Gastroesophageal sphincter (tissue), 3 donors: ENCODE measurements at regions not wholly inside any gene's neighbourhood (a gene's known extent, or its start where the extent isn't known, plus 50 kb on each side); places are given as distances from the start of the nearest gene placed in this dataset.

Source experiments
- EP300 ChIP-seq: sonication (generic); formaldehyde crosslinking; IDR thresholded peaks from one replicate; pipeline ENCODE4 v1.6.1; 2017; ENCODE audit warnings: antibody characterized with exemption, mild to moderate bottlenecking
- POLR2A ChIP-seq, 2 donors: fragments of 450-650 bp; IDR thresholded peaks; one replicate each; pipeline ENCODE4 v1.6.1; 2017; ENCODE audit warnings: antibody characterized with exemption in 2 of 2, mild to moderate bottlenecking in 2 of 2, moderate library complexity in 1 of 2
- POLR2AphosphoS5 ChIP-seq: sonication (generic); formaldehyde crosslinking; IDR thresholded peaks from one replicate; pipeline ENCODE4 v1.6.1; 2017; ENCODE audit warnings: antibody characterized with exemption
- TF ChIP-seq, protein P1 (sequence below), 4 experiments: fragments of 200-600 bp in 2 of 4; fragments of 450-650 bp in 2 of 4; sonication (generic) in 1 of 4; IDR thresholded peaks; one replicate each; pipeline ENCODE4 v1.5.1; 2017 to 2019; ENCODE audit warnings: antibody characterized with exemption in 4 of 4, mild to moderate bottlenecking in 2 of 4, moderate library complexity in 2 of 4

DNA sequence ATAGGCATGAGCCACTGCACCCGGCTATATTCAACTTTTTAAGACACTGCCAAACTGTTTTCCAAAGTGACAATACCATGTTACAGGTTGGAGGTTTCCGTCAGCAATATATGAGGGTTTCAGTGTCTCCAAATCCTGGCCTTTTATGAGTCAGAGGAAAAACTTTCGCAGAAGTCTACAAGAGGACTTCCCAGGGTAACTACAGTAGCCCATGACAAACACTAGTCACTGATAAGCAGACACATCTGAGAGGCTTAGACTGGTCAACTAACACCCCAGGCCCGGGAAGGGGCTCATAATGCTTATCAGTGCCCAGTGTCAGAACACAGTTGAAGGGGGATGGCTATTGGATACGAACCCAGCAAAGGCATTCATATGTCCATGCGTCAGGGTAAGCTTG, 85.4 kb downstream of the SOX4 start:
- TF ChIP-seq, protein P1, sequence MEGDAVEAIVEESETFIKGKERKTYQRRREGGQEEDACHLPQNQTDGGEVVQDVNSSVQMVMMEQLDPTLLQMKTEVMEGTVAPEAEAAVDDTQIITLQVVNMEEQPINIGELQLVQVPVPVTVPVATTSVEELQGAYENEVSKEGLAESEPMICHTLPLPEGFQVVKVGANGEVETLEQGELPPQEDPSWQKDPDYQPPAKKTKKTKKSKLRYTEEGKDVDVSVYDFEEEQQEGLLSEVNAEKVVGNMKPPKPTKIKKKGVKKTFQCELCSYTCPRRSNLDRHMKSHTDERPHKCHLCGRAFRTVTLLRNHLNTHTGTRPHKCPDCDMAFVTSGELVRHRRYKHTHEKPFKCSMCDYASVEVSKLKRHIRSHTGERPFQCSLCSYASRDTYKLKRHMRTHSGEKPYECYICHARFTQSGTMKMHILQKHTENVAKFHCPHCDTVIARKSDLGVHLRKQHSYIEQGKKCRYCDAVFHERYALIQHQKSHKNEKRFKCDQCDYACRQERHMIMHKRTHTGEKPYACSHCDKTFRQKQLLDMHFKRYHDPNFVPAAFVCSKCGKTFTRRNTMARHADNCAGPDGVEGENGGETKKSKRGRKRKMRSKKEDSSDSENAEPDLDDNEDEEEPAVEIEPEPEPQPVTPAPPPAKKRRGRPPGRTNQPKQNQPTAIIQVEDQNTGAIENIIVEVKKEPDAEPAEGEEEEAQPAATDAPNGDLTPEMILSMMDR (IDR thresholded peaks at IDR 0.05): no peak
- TF ChIP-seq POLR2AphosphoS5 (no peak), EP300 (no peak), POLR2A (IDR thresholded peaks at IDR 0.05) (no peak)
